ENCODE measurements at regions not wholly inside any gene's neighbourhood (a gene's known extent, or its start where the extent isn't known, plus 50 kb on each side); places are given as distances from the start of the nearest gene placed in this dataset.

GRCh38 chr13:79667771-79668170, 186.8 kb downstream of the NDFIP2 start:
- TF ChIP-seq CTCF (IDR thresholded peaks at IDR 0.05) = no peak
- no peak for TF ChIP-seq POLR2A (IDR thresholded peaks at IDR 0.05)
- no peak for TF ChIP-seq POLR2AphosphoS5 (IDR thresholded peaks at IDR 0.05)

Data from prostate gland (tissue), 2 donors.